ENCODE measurements at regions not wholly inside any gene's neighbourhood (a gene's known extent, or its start where the extent isn't known, plus 50 kb on each side); places are given as distances from the start of the nearest gene placed in this dataset.

- Histone ChIP-seq H2BK15ac (ENCODE audit: low read depth, low read length) (no peak overlapping the region), H3K36me3 (ENCODE audit: control insufficient read depth, insufficient read depth, low read length) (no peaks in the 10 kb centered on the region), H3K27me3 (ENCODE audit: control insufficient read depth, insufficient read depth, low read length) (peaks cover 19% of the 10 kb centered on the region), H4K20me1 (ENCODE audit: insufficient read depth, low read length) (no peaks in the 10 kb centered on the region), H3K4me2 (ENCODE audit: low read depth, low read length) (no peak overlapping the region), H2AK5ac (ENCODE audit: low read depth, low read length) (no peak overlapping the region), H3K79me1 (ENCODE audit: low read depth in 1 of 2, low read length in 2 of 2) (no peaks in the 10 kb centered on the region), H2BK120ac (ENCODE audit: low read depth, low read length) (no peak overlapping the region), H4K5ac (ENCODE audit: low read depth, low read length) (no peak overlapping the region), H3K9ac (ENCODE audit: low read depth, low read length) (no peak overlapping the region), H3K18ac (ENCODE audit: low read depth, low read length) (no peak overlapping the region), H2AFZ (replicated peaks; ENCODE audit: low read length, poor library complexity) (no peak overlapping the region), H3K9me1 (ENCODE audit: insufficient read depth, low read length) (no peaks in the 10 kb centered on the region), H3K4me1 (ENCODE audit: control insufficient read depth, insufficient read depth, low read length) (no peaks in the 10 kb centered on the region), H3K27ac (ENCODE audit: insufficient read depth, low read length) (no peak overlapping the region), H2AK9ac (replicated peaks; ENCODE audit: low read depth, low read length, poor library complexity) (no peak overlapping the region), H3K4me3 (ENCODE audit: insufficient read depth, low read depth, low read length) (no peak overlapping the region), H3K4ac (ENCODE audit: low read depth, low read length) (no peak overlapping the region), H2BK5ac (ENCODE audit: low read depth, low read length, poor library complexity, severe bottlenecking) (no peak overlapping the region), H2BK20ac (ENCODE audit: low read depth, low read length) (no peak overlapping the region), H4K8ac (ENCODE audit: low read depth in 2 of 2, low read length in 2 of 2) (no peak overlapping the region), H3K23ac (ENCODE audit: low read depth, low read length) (no peak overlapping the region), H3K56ac (ENCODE audit: extremely low read depth, insufficient read depth, low read length) (no peak overlapping the region), H4K91ac (ENCODE audit: insufficient read depth, low read depth, low read length) (no peak overlapping the region), H3K14ac (replicated peaks; ENCODE audit: low read depth, low read length) (no peak overlapping the region), H3K9me3 (ENCODE audit: control insufficient read depth, insufficient read depth, low read length) (no peaks in the 10 kb centered on the region)
- POLR2A ChIA-PET (ENCODE audit: unreplicated experiment) = no interaction called here
- intact Hi-C loops (cut with micrococcal nuclease) = no loop called here
- DNase-seq (no peak), ATAC-seq (ENCODE audit: low read depth) (no peak)
- CTCF ChIA-PET = no interaction called here
- BruUV-seq (replicated peaks) = no TSS peak
- no CpG with 5 or more reads among the region's 2 CpGs for WGBS, 2 experiments (ENCODE audit: extremely low coverage in 2 of 2, insufficient read length in 1 of 2)
- TF ChIP-seq, protein P1, sequence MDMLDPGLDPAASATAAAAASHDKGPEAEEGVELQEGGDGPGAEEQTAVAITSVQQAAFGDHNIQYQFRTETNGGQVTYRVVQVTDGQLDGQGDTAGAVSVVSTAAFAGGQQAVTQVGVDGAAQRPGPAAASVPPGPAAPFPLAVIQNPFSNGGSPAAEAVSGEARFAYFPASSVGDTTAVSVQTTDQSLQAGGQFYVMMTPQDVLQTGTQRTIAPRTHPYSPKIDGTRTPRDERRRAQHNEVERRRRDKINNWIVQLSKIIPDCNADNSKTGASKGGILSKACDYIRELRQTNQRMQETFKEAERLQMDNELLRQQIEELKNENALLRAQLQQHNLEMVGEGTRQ (IDR thresholded peaks at IDR 0.05; ENCODE audit: low read depth, low read length) = no peak
- dilution Hi-C loops (cut with HindIII; ENCODE audit: low sequenced_read_pairs, unreplicated experiment) = no loop called here
- in situ Hi-C loops (cut with MboI; ENCODE audit: low sequenced_read_pairs) = no loop called here
Observed at GRCh38 chr20:22819784-22820183, 215.3 kb upstream of the SSTR4 start.
